ENCODE measurements at regions not wholly inside any gene's neighbourhood (a gene's known extent, or its start where the extent isn't known, plus 50 kb on each side); places are given as distances from the start of the nearest gene placed in this dataset.

DNA sequence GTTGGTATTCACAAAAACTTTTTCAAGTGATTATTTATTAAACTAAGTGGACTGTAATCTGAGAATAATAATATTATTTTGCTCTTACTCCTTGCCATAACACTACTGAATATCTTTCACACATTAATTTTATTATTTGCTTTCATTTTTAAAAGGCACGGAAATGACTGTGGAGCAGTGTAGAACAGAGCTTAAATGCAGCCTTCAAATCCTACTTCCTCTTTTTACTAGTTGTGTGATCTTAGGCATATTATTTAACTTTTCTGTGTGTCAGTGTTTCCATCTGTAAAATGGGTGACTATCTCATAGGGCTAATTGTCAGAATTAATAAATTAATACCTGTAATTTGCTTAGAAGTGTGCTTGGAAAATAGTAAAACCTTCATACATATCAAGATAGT, 55.5 kb upstream of the SLC8A1 start:
- DNase-seq (ENCODE audit: low spot score): no peak

DNA sequence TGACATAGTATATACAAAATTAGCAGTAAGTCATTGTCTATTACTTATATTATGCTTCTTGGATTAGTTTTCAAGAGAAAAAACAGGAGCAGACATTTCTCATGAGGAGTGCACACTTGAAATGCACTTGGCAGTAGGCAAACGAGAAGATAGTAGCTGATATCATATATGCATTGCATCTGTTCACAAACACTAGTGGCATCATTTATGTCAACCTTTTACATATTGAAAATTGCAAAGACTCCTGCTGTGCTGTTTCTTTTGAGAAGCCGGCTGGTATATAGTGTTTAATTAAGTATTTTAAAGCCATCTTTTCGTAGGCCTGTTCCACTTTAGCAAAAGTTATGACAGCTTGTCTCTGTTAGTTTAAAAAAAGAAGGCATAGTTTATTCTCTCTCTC, 58.4 kb upstream of the SLC8A1 start:
- no peak for DNase-seq (ENCODE audit: low spot score)

DNA sequence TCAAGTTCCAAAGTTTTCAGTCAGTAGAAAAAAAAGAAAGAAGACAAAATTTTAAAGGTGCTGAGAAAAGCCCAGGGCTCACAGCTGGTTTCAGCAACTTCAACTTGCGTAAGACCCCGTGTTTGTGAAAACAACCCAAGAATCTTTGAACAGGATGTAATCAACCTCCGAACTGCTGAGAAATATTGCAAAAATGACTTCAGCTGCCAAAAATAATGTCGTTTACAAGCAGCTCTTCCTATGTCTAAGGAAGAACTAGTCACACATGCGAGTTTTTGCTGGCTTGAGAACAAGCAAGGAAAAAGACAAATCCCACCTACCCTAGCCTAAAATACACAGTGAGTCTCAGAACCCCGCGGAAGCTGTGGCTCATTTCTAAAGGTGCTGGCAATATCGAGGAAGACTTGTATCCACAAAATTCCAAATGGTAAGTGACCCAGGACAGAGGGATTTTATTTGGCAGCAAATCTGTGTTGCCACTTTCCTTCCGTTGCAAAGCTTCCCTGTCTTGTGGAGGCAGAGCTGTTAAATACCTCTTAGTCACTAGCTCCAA, 59.8 kb upstream of the SLC8A1 start:
- no peak for DNase-seq (ENCODE audit: low spot score)

DNA sequence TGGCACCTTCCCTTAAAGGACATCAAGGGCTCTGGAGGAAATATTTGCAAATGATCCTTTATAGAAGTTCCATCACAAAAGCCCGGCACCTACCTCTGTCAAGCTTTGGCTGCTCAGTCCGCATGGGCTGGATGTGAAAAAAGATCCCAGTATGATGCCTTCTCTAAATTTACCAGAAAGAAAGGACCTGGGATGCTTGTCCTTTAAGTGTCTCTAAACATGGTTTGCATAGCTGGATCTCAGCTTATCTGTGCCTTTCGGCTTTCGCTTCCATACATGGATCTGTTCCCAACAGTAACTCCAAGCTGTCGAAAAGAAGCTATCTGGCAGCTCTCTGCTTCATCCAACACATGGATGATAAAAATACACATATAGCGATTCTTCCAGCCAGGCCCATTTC, 60.4 kb upstream of the SLC8A1 start:
- DNase-seq (ENCODE audit: low spot score): no peak

DNA sequence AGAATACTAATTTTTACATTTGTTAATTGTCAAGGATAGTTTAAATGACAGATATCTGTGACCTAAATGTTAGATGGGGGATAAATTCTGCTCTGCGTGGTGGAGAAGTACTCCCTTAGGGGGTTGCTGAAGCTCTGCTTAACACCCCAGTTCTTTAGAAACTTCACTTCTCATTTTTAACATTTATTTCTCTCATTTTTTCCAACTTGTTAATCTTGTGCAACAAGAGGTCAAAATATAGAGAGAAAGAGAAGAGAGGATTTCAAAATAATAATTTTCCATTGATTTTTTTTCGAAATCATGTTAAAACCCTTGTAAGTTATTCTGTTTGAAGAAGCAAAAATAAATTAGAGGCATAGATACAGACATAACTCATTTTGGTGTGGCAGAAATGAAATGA, 61.3 kb upstream of the SLC8A1 start:
- no peak for DNase-seq (ENCODE audit: low spot score)

DNA sequence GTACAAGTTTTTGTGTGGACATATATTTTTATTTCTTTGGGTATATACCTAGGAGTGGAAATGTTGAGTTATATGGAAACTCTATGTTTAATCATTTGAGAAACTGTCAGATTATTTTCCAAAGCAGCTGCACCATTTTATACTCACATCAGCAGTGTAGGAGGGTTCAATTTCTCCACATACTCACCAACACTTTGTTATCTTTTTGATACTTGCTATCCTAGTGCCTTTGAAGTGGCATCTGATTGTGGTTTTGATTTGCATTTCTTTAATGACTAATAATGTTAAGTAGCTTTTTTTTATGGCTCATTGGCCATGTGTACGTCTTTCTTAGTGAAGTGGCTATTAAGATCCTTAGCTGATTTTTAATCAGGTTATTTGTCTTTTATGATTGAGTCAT, 64.7 kb upstream of the SLC8A1 start:
- DNase-seq (ENCODE audit: low spot score): no peak

DNA sequence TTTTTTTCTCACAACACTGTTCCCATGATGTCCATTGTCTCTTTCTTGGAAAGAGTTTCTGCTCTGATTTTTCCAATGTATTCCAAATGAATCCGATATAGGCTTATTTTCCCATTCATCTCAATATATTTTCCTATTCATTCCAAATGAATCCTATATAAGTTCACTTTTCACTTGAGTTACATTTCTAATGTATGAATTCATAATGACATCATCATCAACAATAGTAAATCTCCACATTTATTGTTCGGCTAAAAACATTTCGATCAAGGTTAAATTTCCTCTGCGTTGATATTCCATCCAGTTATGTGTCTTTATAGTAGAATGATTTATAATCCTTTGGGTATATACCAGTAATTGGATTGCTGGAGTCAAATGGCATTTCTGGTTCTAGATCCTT, 76.7 kb upstream of the SLC8A1 start:
- no peak for DNase-seq (ENCODE audit: low spot score)

DNA sequence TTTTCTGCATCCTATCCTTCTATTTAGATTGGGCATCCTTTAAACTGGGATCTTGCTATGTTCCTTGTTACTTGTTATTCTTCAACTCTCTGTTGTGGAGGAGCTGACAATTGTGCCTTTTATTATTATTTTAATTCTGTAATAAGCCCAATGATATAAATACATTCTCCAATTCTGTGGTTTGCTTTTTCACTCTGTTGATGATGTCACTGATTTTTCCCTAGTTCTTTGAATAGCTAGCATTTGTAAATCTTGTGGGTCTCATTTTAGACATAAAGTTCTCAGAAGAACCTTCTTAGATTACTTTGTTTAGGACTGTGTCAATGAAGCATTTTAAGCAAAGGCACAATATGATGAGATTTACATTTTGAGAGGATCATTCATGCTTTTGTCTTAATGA, 79.5 kb upstream of the SLC8A1 start:
- no peak for DNase-seq (ENCODE audit: low spot score)

DNA sequence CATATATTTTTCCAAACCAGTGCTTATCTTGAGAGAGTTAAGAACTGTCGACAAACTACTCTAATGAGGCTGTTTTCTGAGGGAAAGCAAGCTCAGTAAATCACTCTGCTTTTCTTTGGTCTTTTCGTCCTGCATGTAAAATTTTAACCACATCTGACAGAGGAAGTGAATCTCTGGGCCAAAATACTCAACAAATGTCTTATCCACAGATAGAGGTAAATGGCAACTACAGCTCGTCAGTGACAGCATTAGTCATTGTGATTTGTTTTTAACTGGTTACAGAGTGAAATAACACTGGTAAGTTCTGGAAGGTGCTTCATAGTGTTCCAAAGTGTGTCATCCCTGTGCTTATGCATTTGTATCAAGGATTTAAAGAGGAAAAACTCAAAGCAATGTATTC, 82.6 kb upstream of the SLC8A1 start:
- no peak for DNase-seq (ENCODE audit: low spot score)

DNA sequence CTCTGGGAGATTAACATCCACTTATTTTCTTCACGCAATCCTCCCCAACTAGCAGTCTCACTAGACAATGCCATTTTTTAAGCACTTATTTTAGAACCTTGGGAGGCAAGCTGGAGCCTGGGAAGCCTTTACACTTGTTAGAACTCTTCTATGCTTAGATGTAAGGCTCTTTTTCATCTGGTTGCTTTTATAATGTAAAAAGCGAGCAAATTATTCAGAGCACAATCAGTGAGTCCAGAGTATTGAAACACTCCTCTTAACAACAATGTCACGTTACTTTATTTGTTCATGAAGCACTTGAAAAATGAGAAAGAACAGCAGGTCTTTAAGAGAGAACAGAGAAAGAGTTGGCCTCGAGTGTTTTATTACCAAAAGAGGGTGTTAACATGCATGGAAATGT, 84.1 kb upstream of the SLC8A1 start:
- no peak for DNase-seq (ENCODE audit: low spot score)

DNA sequence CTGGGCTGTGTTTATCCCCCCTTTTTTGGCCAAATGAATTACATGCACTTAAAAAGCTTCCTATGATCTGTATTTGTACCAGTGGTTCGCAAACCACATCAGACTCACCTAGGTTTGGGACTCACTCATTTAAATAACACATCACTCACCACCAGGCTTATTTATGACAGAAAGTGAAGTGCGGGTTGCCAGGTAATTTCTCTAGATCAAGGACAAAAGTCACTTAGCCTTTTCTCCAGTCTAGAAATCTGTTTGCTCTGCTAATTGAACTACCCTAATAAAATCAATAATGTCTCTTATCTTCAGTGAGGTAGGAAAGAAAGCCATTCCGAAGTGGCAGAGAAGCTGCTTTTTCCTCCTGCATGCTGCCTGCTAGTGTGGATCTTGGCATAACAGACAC, 88.1 kb upstream of the SLC8A1 start:
- no peak for DNase-seq (ENCODE audit: low spot score)

DNA sequence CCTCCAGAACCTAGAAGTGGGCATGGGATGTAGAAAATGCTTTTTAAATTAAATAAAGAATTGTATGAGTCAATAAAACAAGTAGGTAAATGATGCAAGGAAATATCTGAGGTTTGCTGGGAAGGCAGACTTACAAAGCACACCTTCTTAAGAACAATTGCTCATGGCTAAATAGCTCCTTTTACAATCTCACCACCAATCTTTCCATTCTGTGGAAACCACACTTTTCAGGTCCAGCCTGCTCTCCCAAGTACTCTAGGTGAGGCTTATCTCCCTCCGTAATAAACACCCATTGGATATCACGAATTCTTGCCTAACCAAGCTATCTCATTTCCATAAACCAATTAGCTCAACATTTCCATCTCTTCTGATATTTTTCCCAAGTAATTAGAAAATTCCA, 91.5 kb upstream of the SLC8A1 start:
- DNase-seq (ENCODE audit: low spot score): no peak

DNA sequence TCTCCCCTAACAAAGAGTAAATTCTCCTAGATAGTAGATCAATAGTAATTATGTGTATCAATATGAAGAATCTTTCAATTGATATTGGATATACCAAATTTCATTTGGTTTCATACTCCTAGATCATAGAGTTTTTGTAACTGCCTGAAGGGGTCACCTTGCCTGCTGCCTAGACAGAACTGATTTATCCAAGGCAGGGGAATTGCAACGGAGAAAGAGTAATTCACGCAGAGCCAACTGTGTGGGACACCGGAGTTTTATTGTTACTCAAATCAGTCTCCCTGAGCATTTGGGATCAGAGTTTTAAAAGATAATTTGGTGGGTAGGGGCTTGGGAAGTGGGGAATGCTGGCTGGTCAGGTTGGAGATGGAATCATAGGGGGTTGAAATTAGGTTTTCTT, 92.2 kb upstream of the SLC8A1 start:
- no peak for DNase-seq (ENCODE audit: low spot score)

DNA sequence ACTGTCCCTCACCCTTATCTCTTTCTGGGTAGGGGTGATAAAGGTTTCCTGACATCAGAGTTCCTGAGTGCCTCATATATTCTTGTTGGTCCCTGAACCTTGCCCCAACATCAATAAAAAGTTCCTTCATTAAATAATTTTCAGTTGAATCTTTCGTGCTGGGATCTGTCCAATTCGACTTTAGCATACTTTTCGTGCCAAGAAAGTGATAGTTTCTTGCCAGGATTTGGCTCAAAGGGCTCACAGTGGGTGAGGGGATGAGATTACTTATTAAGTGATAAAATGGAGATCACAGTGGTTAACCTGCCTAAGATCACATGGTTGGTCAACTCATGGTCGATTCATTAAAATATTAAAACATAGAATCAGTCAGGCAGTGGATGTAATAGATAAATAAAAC, 93.8 kb upstream of the SLC8A1 start:
- no peak for DNase-seq (ENCODE audit: low spot score)

DNA sequence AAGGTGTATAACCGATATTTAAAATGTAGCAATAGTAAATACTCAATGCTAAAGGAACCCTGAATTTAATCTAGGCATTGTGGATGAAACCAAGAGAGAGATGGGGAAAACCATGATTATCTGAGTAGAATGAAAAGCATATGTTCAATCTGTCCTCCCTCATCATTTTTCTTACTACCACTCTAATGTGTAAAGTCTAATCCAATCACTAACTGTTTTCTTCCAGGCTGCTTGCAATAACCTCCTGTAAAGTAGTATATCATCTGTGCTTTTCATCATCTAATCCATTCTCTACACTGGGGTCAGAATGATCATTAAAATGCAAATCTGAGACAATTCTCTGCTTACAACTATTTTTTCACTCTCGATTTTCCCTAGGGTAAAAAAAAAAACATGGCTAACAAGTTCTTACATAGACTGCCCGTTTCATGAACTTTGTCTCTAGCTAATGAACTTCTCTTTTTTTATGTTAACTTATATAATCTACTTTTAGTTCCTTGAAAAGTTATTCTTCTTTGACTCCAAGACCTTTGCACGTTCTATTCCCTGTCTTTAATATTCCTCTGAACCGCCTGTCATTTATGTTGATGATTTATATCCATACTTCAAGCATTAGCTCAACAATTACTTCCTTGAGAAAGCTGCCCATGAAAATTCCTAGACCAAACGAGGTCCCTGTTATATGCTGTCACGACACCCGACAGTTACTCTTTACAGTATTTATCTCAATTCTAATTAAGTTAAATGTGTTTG, 94.7 kb upstream of the SLC8A1 start:
- no peak for DNase-seq (ENCODE audit: low spot score)

DNA sequence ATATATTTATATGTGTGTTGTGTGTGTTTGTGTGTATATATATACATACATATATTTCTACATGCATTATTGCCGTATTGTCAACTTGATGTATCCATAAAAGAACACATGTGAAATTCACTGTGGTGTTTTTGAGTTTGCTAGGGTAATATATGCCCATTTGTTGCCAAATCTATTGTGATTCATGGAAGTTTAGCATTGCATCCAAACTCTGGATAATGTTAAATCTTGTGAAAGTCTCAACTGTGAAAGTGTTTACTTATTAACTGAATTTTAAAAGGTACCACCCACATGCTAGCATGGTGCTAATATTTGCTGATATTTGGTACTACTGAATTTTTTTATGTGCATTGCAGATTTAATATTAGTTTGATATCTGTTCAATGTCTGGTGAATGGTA, 96.6 kb upstream of the SLC8A1 start:
- DNase-seq (ENCODE audit: low spot score): no peak

DNA sequence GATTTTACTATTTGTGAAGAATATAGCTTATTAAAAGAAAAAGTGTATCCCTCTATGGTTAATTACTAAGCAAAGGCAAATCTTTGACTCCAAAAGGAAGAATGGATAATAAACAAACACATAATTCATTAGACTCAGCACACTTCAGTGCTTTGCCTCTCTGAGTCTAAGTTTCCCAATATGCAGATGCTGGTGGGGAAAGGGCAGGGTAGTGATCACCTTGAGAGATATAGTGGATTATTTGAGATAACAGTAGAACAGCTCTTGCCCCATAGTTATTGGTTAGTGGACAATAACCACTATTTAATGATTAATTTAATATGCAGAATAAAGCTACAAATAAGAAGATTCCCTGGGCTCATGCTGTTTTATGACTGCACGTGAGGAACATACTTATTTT, 98.2 kb upstream of the SLC8A1 start:
- no peak for DNase-seq (ENCODE audit: low spot score)

DNA sequence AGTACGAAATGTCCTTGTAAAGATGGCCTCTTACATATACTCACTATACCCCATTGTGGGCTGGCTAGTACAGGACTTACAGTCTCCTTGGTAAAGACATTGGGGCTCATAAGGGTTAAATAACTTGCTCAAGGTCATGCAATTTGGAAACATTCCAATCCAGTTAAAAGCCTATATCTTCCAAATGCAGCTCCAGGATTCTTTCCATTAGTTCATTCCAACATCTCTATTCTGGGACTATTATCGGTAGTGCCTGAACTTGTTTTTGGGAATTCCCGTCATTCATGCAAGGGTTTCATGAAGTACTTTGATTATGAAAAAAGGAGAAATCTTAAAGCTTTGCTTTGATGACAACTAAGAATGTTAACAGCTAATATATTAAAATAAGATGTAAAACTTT, 99.2 kb upstream of the SLC8A1 start:
- DNase-seq (ENCODE audit: low spot score): no peak

DNA sequence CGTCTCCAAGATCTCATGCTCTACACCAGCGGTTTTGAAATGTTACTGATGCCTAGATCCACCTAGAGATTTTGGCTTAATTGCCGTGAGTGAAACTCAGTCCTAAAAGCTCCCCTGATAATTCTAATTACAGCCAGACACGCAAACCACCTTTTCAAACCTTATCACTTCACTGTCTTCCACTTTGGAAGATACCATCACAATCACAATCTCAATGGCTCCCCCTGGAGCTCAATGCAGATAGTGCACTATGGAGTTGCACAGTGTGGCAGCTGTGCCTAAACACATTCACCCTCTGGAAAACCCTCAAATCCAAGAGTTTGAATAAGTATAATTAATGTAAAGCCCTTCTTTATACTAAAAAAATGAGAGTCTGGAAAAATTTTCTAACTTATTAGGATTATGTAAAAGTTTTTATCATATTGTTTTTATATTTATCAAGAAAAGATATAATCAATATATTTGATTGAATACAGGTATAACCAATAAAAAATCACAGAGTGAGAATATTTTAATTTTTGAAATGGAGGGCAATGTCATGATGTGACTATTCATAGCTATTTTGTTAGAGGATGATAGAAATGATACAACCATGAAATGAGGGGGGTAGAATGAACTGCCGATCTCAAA, 102.9 kb upstream of the SLC8A1 start:
- DNase-seq (ENCODE audit: low spot score): no peak

DNA sequence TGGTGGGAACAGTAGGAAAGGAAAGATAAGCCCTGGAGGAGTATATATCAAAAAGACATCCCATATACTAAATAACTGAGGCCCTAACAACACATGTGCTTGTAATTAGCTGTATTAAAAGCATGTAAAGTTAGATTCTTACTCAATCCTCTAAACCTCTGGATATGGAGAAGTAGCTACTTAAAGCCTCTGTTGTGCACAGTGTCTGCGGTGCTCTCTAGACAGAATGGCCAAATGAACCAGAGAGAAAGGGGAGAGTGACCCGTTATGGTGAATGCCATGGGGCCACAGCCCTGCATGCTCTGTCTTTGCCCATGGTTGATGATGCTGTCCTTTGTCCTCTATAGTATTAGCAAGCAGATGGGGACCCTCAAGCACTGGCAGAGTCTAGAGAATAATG, 104.4 kb upstream of the SLC8A1 start:
- no peak for DNase-seq (ENCODE audit: low spot score)

DNA sequence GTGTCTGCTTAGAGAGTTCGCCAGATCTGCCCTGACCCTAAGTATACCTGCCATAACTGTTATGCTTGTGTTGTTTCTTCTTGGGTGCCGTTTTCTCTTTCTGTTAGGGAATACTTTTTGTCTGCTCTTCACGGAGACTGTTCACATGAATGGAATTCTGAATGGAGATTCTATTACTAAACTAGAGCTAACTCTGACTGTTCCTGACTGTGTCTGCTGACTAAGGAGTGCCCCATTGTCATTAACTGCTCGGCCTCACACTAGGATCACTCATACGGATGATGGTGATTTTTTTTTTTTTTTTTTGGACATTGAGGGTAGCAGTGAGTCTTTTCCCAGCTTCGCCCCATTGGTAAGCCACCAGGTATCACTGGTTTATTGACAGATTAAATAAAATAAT, 104.8 kb upstream of the SLC8A1 start:
- no peak for DNase-seq (ENCODE audit: low spot score)

DNA sequence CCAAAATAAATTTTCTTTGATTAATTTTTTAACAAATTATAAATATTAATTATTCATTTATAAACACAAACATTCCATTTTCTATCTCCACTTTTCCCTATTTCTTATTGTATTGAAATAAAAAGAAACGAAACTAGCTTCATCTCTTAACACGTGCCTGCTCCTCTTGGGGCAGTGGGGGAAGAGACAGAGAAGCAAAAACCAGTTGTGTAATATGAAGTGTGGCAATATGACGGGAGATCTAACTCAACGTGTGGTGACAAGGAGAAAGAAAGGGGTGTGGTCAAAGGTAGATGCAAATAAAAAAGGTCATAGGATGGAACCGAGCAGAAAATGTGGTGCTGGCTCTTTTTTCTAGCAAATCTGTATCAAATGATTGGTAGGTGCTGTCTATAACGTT, 106.9 kb upstream of the SLC8A1 start:
- DNase-seq (ENCODE audit: low spot score): no peak

DNA sequence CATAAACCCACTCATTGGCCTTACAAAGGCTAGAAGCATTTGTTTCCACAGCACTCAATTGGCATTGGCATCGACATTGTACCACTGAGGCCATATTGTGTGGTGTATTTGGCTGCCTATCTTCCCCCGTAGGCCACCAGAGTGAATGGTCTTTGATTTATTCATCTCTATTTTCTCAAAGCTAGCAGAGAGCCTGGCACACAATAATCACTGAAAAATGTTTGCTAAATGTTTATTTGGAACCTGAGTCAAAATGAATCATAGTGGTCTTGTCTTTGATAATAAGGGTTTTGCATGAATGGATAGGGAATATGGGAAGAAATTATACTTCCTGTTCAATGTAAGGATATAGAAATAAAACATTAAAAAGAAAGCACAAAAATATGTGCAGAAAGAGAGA, 107.3 kb upstream of the SLC8A1 start:
- no peak for DNase-seq (ENCODE audit: low spot score)

DNA sequence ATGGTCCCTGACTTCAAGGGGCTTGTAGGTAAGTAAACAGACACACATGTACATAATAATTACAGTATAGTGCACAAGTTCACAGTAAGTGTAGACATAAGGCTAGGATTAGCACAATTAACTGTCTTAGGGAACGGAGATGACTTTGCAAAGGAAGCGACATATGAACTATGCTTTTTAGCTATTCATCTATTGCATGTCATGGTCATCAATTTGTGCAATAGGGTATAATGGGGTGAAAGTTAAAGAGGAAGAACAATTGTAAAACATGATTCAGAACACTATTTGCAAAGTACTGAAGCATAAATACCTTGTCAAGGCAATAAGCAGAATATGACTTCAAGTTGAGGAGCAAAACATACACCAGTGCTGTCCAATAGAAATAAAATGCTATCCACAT, 112.3 kb upstream of the SLC8A1 start:
- DNase-seq (ENCODE audit: low spot score): no peak

Measured in hepatic stellate cell (primary cell).